WTC11 (cell line): ENCODE measurements at regions not wholly inside any gene's neighbourhood (a gene's known extent, or its start where the extent isn't known, plus 50 kb on each side); places are given as distances from the start of the nearest gene placed in this dataset.

Experiments
- ATAC-seq: fragments of 200-7000 bp; cut with Tn5 transposase; 2 replicates; pipeline ENCODE4 v1.10.0; 2021; ENCODE audit warnings: mild to moderate bottlenecking, moderate library complexity
- CTCF ChIA-PET: fragments of 300-600 bp; sonication (Branson Sonifier 250); formaldehyde crosslinking; loops from one replicate; lab custom pipeline; 2021; ENCODE audit warnings: antibody characterized with exemption; lab: Charles Lee
- POLR2A ChIA-PET: fragments of 350-600 bp; sonication (Branson Sonifier 250); formaldehyde crosslinking; loops from one replicate; lab custom pipeline; 2021; ENCODE audit warnings: antibody characterized with exemption; lab: Charles Lee
- DNase-seq: peaks from one replicate; pipeline ENCODE4 v3.0.0; 2021; ENCODE audit warnings: low spot score
- H3K27ac Mint-ChIP-seq: 2 replicates; pipeline ENCODE4 v1.8.0; 2021; ENCODE audit warnings: mixed read lengths
- H3K27me3 Mint-ChIP-seq: 2 replicates; pipeline ENCODE4 v1.8.0; 2021; ENCODE audit warnings: low read depth, mild to moderate bottlenecking, moderate library complexity, mixed read lengths
- H3K36me3 Mint-ChIP-seq: 2 replicates; pipeline ENCODE4 v1.8.0; 2021; ENCODE audit warnings: mixed read lengths
- H3K4me1 Mint-ChIP-seq: 2 replicates; pipeline ENCODE4 v1.8.0; 2022; ENCODE audit warnings: mixed read lengths
- H3K4me3 Mint-ChIP-seq: 2 replicates; pipeline ENCODE4 v1.8.0; 2021; ENCODE audit warnings: mild to moderate bottlenecking, moderate library complexity, mixed read lengths
- H3K9me3 Mint-ChIP-seq: 2 replicates; pipeline ENCODE4 v1.8.0; 2021; ENCODE audit warnings: mixed read lengths
- AR ChIP-seq: fragments of 250-450 bp; sonication (Bioruptor Pico); IDR thresholded peaks from 2 replicates; pipeline ENCODE4 v1.9.0; 2021; ENCODE audit warnings: mild to moderate bottlenecking
- CREB1 ChIP-seq: sonication (generic); formaldehyde crosslinking; IDR thresholded peaks from 2 replicates; pipeline ENCODE4 v1.8.0; 2023; ENCODE audit warnings: mild to moderate bottlenecking, missing genetic modification reagents
- E2F1 ChIP-seq: sonication (generic); formaldehyde crosslinking; IDR thresholded peaks from 2 replicates; pipeline ENCODE4 v1.8.0; 2022; ENCODE audit warnings: mild to moderate bottlenecking, missing genetic modification reagents
- ELF4 ChIP-seq: sonication (generic); formaldehyde crosslinking; IDR thresholded peaks from 2 replicates; pipeline ENCODE4 v1.8.1; 2022; ENCODE audit warnings: low read depth, mild to moderate bottlenecking, moderate library complexity, missing genetic modification reagents
- EMX1 ChIP-seq: fragments of 250-450 bp; sonication (Bioruptor Pico); IDR thresholded peaks from 2 replicates; pipeline ENCODE4 v1.8.0; 2021; ENCODE audit warnings: mild to moderate bottlenecking
- ESRRA ChIP-seq: sonication (generic); formaldehyde crosslinking; IDR thresholded peaks from 2 replicates; pipeline ENCODE4 v1.8.1; 2022; ENCODE audit warnings: mild to moderate bottlenecking, missing genetic modification reagents, borderline replicate concordance
- ETV6 ChIP-seq: sonication (generic); formaldehyde crosslinking; IDR thresholded peaks from 2 replicates; pipeline ENCODE4 v1.8.1; 2022; ENCODE audit warnings: mild to moderate bottlenecking, missing genetic modification reagents
- FOXJ3 ChIP-seq: sonication (generic); formaldehyde crosslinking; IDR thresholded peaks from 2 replicates; pipeline ENCODE4 v1.9.0; 2021; ENCODE audit warnings: missing genetic modification reagents, mild to moderate bottlenecking, borderline replicate concordance
- FOXP1 ChIP-seq: sonication (generic); formaldehyde crosslinking; IDR thresholded peaks from 2 replicates; pipeline ENCODE4 v1.8.0; 2022; ENCODE audit warnings: missing genetic modification reagents, mild to moderate bottlenecking, moderate library complexity, borderline replicate concordance
- GTF2I ChIP-seq: fragments of 250-450 bp; sonication (Bioruptor Pico); conservative IDR thresholded peaks from 2 replicates; pipeline ENCODE4 v1.4.0; 2021; ENCODE audit warnings: mild to moderate bottlenecking
- HMGA2 ChIP-seq: fragments of 250-450 bp; sonication (Bioruptor Pico); IDR thresholded peaks from 2 replicates; pipeline ENCODE4 v1.4.0; 2021; ENCODE audit warnings: mild to moderate bottlenecking, moderate library complexity
- JAZF1 ChIP-seq: fragments of 250-450 bp; sonication (Bioruptor Pico); IDR thresholded peaks from 2 replicates; pipeline ENCODE4 v1.9.0; 2021; ENCODE audit warnings: moderate library complexity, mild to moderate bottlenecking, inconsistent platforms
- KAT7 ChIP-seq: sonication (generic); formaldehyde crosslinking; IDR thresholded peaks from 2 replicates; pipeline ENCODE4 v1.8.1; 2023; ENCODE audit warnings: missing genetic modification reagents, mild to moderate bottlenecking, borderline replicate concordance
- NFE2L1 ChIP-seq: sonication (generic); formaldehyde crosslinking; IDR thresholded peaks from 2 replicates; pipeline ENCODE4 v1.8.1; 2023; ENCODE audit warnings: missing genetic modification reagents
- NR1H2 ChIP-seq: sonication (generic); formaldehyde crosslinking; IDR thresholded peaks from 2 replicates; pipeline ENCODE4 v1.9.0; 2021; ENCODE audit warnings: mild to moderate bottlenecking, moderate library complexity, missing genetic modification reagents
- SOX15 ChIP-seq: fragments of 250-450 bp; sonication (Bioruptor Pico); IDR thresholded peaks from 2 replicates; pipeline ENCODE4 v1.9.0; 2021; ENCODE audit warnings: mild to moderate bottlenecking
- TP53 ChIP-seq: sonication (generic); formaldehyde crosslinking; IDR thresholded peaks from 2 replicates; pipeline ENCODE4 v1.8.1; 2023; ENCODE audit warnings: mild to moderate bottlenecking, missing genetic modification reagents
- ZBTB21 ChIP-seq: sonication (generic); formaldehyde crosslinking; IDR thresholded peaks from 2 replicates; pipeline ENCODE4 v1.8.1; 2023; ENCODE audit warnings: mild to moderate bottlenecking, missing genetic modification reagents, borderline replicate concordance
- ZNF219 ChIP-seq: sonication (generic); formaldehyde crosslinking; IDR thresholded peaks from 2 replicates; pipeline ENCODE4 v1.8.0; 2023; ENCODE audit warnings: missing genetic modification reagents, mild to moderate bottlenecking, borderline replicate concordance
- ZNF396 ChIP-seq: fragments of 250-450 bp; sonication (Bioruptor Pico); IDR thresholded peaks from 2 replicates; pipeline ENCODE4 v1.8.0; 2021; ENCODE audit warnings: mild to moderate bottlenecking, moderate library complexity, borderline replicate concordance
- ZNF425 ChIP-seq: fragments of 250-450 bp; sonication (Bioruptor Pico); conservative IDR thresholded peaks from 2 replicates; pipeline ENCODE4 v1.9.0; 2021; ENCODE audit warnings: mild to moderate bottlenecking
- TF ChIP-seq, protein P1 (sequence below): sonication (generic); formaldehyde crosslinking; IDR thresholded peaks from 2 replicates; pipeline ENCODE4 v1.8.1; 2023; ENCODE audit warnings: mild to moderate bottlenecking, missing genetic modification reagents

- Mint-ChIP-seq H3K27me3 (no peaks in the 10 kb centered on the region), H3K4me3 (no peak overlapping the region), H3K4me1 (peaks cover 17% of the 10 kb centered on the region), H3K36me3 (peaks cover 9% of the 10 kb centered on the region), H3K27ac (no peak overlapping the region), H3K9me3 (peaks cover 15% of the 10 kb centered on the region; the same call in 1 of the 2 replicates)
- DNase-seq (no peak), ATAC-seq (no peak)
- no peak for TF ChIP-seq AR (CRISPR knock-in tag)
- TF ChIP-seq ZNF425 (CRISPR knock-in tag) = no peak
- TF ChIP-seq FOXP1 (CRISPR knock-in tag) = no peak
- TF ChIP-seq TP53 (CRISPR knock-in tag) = no peak
- TF ChIP-seq ETV6 = no peak
- no peak for TF ChIP-seq ZBTB21 (CRISPR knock-in tag)
- TF ChIP-seq, protein P1, sequence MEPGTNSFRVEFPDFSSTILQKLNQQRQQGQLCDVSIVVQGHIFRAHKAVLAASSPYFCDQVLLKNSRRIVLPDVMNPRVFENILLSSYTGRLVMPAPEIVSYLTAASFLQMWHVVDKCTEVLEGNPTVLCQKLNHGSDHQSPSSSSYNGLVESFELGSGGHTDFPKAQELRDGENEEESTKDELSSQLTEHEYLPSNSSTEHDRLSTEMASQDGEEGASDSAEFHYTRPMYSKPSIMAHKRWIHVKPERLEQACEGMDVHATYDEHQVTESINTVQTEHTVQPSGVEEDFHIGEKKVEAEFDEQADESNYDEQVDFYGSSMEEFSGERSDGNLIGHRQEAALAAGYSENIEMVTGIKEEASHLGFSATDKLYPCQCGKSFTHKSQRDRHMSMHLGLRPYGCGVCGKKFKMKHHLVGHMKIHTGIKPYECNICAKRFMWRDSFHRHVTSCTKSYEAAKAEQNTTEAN (CRISPR knock-in tag) = no peak
- TF ChIP-seq NFE2L1 (CRISPR knock-in tag) = no peak
- TF ChIP-seq EMX1 (CRISPR knock-in tag) = no peak
- TF ChIP-seq ELF4 (CRISPR knock-in tag) = no peak
- no peak for TF ChIP-seq ZNF219 (CRISPR knock-in tag)
- TF ChIP-seq KAT7 = no peak
- TF ChIP-seq HMGA2 (CRISPR knock-in tag) = no peak
- no peak for TF ChIP-seq NR1H2 (CRISPR knock-in tag)
- no peak for TF ChIP-seq ESRRA
- no peak for TF ChIP-seq CREB1 (CRISPR knock-in tag)
- TF ChIP-seq FOXJ3 (CRISPR knock-in tag) = no peak
- TF ChIP-seq JAZF1 = no peak
- ChIA-PET POLR2A (no interaction called here), CTCF (interaction anchor here (0.6 kb wide), 1 partner anchor 28 kb away, joined by 3 read pairs; no protein-coding TSS in a partner anchor)
Measured at GRCh38 chr5:142445266-142445665, 120.4 kb upstream of the SPRY4 start.

- Mint-ChIP-seq H3K4me3 (no peak overlapping the region), H3K4me1 (peaks cover 41% of the 10 kb centered on the region), H3K27ac (no peak overlapping the region; the same call in 1 of the 2 replicates), H3K9me3 (no peaks in the 10 kb centered on the region), H3K27me3 (no peaks in the 10 kb centered on the region), H3K36me3 (no peaks in the 10 kb centered on the region)
- CTCF ChIA-PET = no interaction called here
- ATAC-seq (no peak), DNase-seq (no peak)
- POLR2A ChIA-PET = no interaction called here
- TF ChIP-seq GTF2I (no peak), ZNF396 (CRISPR knock-in tag) (no peak), SOX15 (CRISPR knock-in tag) (no peak), E2F1 (no peak)
Measured at GRCh38 chr5:142441616-142442015, 116.8 kb upstream of the SPRY4 start.
